Ishikawa (cell line): ENCODE measurements at regions not wholly inside any gene's neighbourhood (a gene's known extent, or its start where the extent isn't known, plus 50 kb on each side); places are given as distances from the start of the nearest gene placed in this dataset.

Experiments used
- CEBPB ChIP-seq: IDR thresholded peaks from 2 replicates; pipeline ENCODE4 v1.6.1; 2012
- CREB1 ChIP-seq: IDR thresholded peaks from 2 replicates; pipeline ENCODE4 v1.6.1; 2012; ENCODE audit warnings: low read depth
- EGR1 ChIP-seq: IDR thresholded peaks from 2 replicates; pipeline ENCODE4 v1.6.1; 2012
- EP300 ChIP-seq: IDR thresholded peaks from 2 replicates; pipeline ENCODE4 v1.6.1; 2012; ENCODE audit warnings: borderline replicate concordance
- FOXM1 ChIP-seq: IDR thresholded peaks from 2 replicates; pipeline ENCODE4 v1.6.1; 2012; ENCODE audit warnings: low read depth, borderline replicate concordance
- MAX ChIP-seq: IDR thresholded peaks from 2 replicates; pipeline ENCODE4 v1.6.1; 2012
- NFIC ChIP-seq: IDR thresholded peaks from 2 replicates; pipeline ENCODE4 v1.6.1; 2012
- RAD21 ChIP-seq: IDR thresholded peaks from 2 replicates; pipeline ENCODE4 v1.6.1; 2012; ENCODE audit warnings: low read depth
- TAF1 ChIP-seq: IDR thresholded peaks from 2 replicates; pipeline ENCODE4 v1.6.1; 2012; ENCODE audit warnings: low read depth, mild to moderate bottlenecking
- TCF12 ChIP-seq: IDR thresholded peaks from 2 replicates; pipeline ENCODE4 v1.6.1; 2012; ENCODE audit warnings: low read depth
- TEAD4 ChIP-seq: IDR thresholded peaks from 2 replicates; pipeline ENCODE4 v1.6.1; 2012
- USF1 ChIP-seq: IDR thresholded peaks from 2 replicates; pipeline ENCODE4 v1.6.1; 2012
- YY1 ChIP-seq: IDR thresholded peaks from 2 replicates; pipeline ENCODE4 v1.6.1; 2012; ENCODE audit warnings: low read depth
- ZBTB7A ChIP-seq: IDR thresholded peaks from 2 replicates; pipeline ENCODE4 v1.6.1; 2012; ENCODE audit warnings: low read depth
- TF ChIP-seq, protein P1 (sequence below): IDR thresholded peaks from 2 replicates; pipeline ENCODE4 v1.6.1; 2012; ENCODE audit warnings: low read depth, mild to moderate bottlenecking

- TF ChIP-seq USF1: no peak
- TF ChIP-seq TEAD4: no peak
- no peak for TF ChIP-seq EP300
- no peak for TF ChIP-seq TCF12
- TF ChIP-seq, protein P1, sequence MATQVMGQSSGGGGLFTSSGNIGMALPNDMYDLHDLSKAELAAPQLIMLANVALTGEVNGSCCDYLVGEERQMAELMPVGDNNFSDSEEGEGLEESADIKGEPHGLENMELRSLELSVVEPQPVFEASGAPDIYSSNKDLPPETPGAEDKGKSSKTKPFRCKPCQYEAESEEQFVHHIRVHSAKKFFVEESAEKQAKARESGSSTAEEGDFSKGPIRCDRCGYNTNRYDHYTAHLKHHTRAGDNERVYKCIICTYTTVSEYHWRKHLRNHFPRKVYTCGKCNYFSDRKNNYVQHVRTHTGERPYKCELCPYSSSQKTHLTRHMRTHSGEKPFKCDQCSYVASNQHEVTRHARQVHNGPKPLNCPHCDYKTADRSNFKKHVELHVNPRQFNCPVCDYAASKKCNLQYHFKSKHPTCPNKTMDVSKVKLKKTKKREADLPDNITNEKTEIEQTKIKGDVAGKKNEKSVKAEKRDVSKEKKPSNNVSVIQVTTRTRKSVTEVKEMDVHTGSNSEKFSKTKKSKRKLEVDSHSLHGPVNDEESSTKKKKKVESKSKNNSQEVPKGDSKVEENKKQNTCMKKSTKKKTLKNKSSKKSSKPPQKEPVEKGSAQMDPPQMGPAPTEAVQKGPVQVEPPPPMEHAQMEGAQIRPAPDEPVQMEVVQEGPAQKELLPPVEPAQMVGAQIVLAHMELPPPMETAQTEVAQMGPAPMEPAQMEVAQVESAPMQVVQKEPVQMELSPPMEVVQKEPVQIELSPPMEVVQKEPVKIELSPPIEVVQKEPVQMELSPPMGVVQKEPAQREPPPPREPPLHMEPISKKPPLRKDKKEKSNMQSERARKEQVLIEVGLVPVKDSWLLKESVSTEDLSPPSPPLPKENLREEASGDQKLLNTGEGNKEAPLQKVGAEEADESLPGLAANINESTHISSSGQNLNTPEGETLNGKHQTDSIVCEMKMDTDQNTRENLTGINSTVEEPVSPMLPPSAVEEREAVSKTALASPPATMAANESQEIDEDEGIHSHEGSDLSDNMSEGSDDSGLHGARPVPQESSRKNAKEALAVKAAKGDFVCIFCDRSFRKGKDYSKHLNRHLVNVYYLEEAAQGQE: no peak
- no peak for TF ChIP-seq CREB1
- TF ChIP-seq TAF1: no peak
- TF ChIP-seq CEBPB: no peak
- no peak for TF ChIP-seq EGR1
- no peak for TF ChIP-seq FOXM1
- TF ChIP-seq YY1: no peak
- TF ChIP-seq NFIC: no peak
- TF ChIP-seq RAD21: no peak
Measured at GRCh38 chr11:127105593-127106541, 105.3 kb upstream of the KIRREL3 start.

- no peak for TF ChIP-seq CEBPB
- TF ChIP-seq, protein P1: peak; percentile 33; the same call in 1 of the 2 replicates
Measured at GRCh38 chr11:127103586-127104388, 103.2 kb upstream of the KIRREL3 start.

- TF ChIP-seq, protein P1: peak; percentile 80
- TF ChIP-seq CEBPB: no peak
Measured at GRCh38 chr11:127098684-127099083, 98.1 kb upstream of the KIRREL3 start.

- TF ChIP-seq FOXM1: no peak
- TF ChIP-seq EGR1: no peak
- no peak for TF ChIP-seq TEAD4
Measured at GRCh38 chr11:127080735-127081134, 80.2 kb upstream of the KIRREL3 start.

DNA sequence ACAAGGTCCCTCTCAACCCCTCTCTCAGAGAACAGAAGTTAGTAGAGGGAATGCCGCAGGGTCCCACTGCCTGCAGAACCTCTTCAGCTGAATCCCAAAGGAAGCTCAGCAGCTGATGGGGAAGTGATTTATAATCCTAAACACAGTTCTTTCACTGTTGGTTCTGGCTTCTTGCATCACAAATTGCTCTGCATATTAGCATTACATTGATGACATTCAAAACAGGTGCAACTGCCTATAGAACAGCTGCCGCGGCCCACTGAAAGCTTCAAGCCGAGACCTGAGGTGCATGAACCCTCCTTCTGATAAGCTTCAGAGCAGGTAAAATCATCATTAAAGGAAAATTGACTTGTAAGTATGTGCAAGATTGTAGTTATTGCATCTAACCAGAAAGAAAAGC is 75.2 kb upstream of the KIRREL3 start:
- TF ChIP-seq ZBTB7A (no peak), NFIC (no peak), FOXM1 (no peak), CREB1 (no peak), EP300 (no peak), RAD21 (no peak), EGR1 (no peak), TAF1 (no peak), MAX (no peak), TEAD4 (no peak), YY1 (no peak)
